ENCODE measurements at regions not wholly inside any gene's neighbourhood (a gene's known extent, or its start where the extent isn't known, plus 50 kb on each side); places are given as distances from the start of the nearest gene placed in this dataset.

DNA sequence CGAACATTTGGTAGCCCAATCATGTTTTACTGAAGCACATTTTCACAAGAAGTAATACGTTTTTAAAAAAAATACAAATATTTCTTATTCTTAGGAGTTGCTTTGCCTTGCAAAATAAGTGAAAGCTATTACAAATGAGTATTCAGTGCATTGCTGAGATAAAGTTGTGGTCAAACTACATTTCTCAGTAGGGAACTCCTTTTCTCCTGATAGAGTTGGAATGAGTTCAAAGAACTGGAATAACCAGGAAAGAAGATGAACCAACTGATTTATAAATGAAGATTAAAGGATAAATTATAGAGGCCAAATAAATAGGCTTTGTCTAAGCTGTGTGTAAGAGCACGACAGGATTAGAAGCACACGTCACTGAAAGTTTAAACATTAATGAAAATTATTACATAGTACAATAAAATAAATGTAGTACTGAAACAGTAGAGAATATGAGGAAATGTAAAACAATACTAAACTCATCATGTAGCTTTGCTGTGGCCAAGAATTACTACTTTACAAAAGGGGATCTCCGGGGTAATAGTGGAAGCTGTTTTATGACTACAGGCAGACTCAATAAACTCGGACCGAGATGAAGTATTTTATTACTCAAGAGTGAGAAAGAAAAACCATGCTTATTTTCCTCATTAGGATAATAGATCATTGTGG, 73.6 kb downstream of the KCNJ2 start:
- Histone ChIP-seq H3K9ac (replicated peaks in 1 of 4; ENCODE audit: extremely low read depth in 1 of 4, low read depth in 3 of 4, low read length in 3 of 4) (no peak overlapping the region), H2BK120ac (replicated peaks; ENCODE audit: low read depth, low read length) (no peak overlapping the region), H2AK5ac (ENCODE audit: low read depth, low read length) (no peak overlapping the region), H3K27ac (ENCODE audit: low read depth, low read length) (no peak overlapping the region), H3K4me1 (replicated peaks in 1 of 4; ENCODE audit: control insufficient read depth in 3 of 4, insufficient read depth in 4 of 4, low read length in 3 of 4) (no peaks in the 10 kb centered on the region), H3K14ac (ENCODE audit: insufficient read length) (no peak overlapping the region), H3K23me2 (ENCODE audit: low read depth, low read length) (no peaks in the 10 kb centered on the region), H2BK20ac (ENCODE audit: low read length) (no peak overlapping the region), H4K5ac (ENCODE audit: insufficient read length, low read depth, low read length) (no peak overlapping the region), H4K20me1 (replicated peaks in 1 of 2; ENCODE audit: control insufficient read depth in 1 of 2, insufficient read depth in 2 of 2, low read length in 2 of 2) (no peaks in the 10 kb centered on the region), H3K4me2 (ENCODE audit: insufficient read depth in 1 of 2, low read depth in 2 of 2, low read length in 2 of 2) (no peak overlapping the region), H2BK15ac (ENCODE audit: low read length) (no peak overlapping the region), H3K18ac (ENCODE audit: extremely low read depth, low read length) (no peak overlapping the region), H3K23ac (ENCODE audit: insufficient read length) (no peak overlapping the region), H3K79me1 (ENCODE audit: low read depth, low read length) (no peaks in the 10 kb centered on the region), H2AFZ (ENCODE audit: low read length) (no peak overlapping the region), H3K4me3 (ENCODE audit: extremely low read depth in 1 of 4, insufficient read depth in 2 of 4, low read depth in 3 of 4, low read length in 4 of 4) (no peak overlapping the region), H3K36me3 (ENCODE audit: control insufficient read depth in 2 of 4, insufficient read depth in 4 of 4, low read length in 3 of 4) (no peaks in the 10 kb centered on the region), H3K4ac (replicated peaks; ENCODE audit: insufficient read length, low read depth, low read length) (no peak overlapping the region), H3K56ac (replicated peaks; ENCODE audit: insufficient read length, low read depth, low read length) (no peak overlapping the region), H2BK5ac (ENCODE audit: low read depth, low read length) (no peak overlapping the region), H3K9me3 (ENCODE audit: insufficient read depth in 2 of 2, low read depth in 1 of 2, low read length in 1 of 2) (no peaks in the 10 kb centered on the region), H3K79me2 (ENCODE audit: control insufficient read depth in 1 of 2, insufficient read depth in 2 of 2, low read length in 2 of 2) (no peaks in the 10 kb centered on the region), H3K27me3 (replicated peaks in 1 of 4; ENCODE audit: control insufficient read depth in 3 of 4, extremely low read depth in 1 of 4, insufficient read depth in 3 of 4, low read length in 3 of 4) (no peaks in the 10 kb centered on the region), H4K8ac (ENCODE audit: extremely low read depth, insufficient read depth, low read length) (no peak overlapping the region), H2BK12ac (ENCODE audit: low read depth, low read length) (no peak overlapping the region), H4K91ac (replicated peaks; ENCODE audit: insufficient read length, low read length) (no peak overlapping the region)
- FAIRE-seq = no peak
- POLR2A ChIA-PET (ENCODE audit: partially characterized antibody) = no interaction called here
- 86% methylated on average over 7 of the region's 7 CpGs; no CpG with 5 or more reads in 1 of the 2 experiments for WGBS, 2 experiments (ENCODE audit: extremely low coverage in 1 of 2, insufficient coverage in 1 of 2, insufficient read length in 1 of 2, insufficient replicate concordance in 2 of 2, low coverage in 1 of 2, low lambda C conversion rate in 2 of 2, missing lambda C conversion rate in 1 of 2)
- DNase-seq (ENCODE audit: low read depth in 1 of 2, low spot score in 2 of 2) = no peak
- TF ChIP-seq POU5F1 (IDR thresholded peaks at IDR 0.05; ENCODE audit: low read depth, low read length) = no peak
- TF ChIP-seq, protein P1, sequence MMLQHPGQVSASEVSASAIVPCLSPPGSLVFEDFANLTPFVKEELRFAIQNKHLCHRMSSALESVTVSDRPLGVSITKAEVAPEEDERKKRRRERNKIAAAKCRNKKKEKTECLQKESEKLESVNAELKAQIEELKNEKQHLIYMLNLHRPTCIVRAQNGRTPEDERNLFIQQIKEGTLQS (IDR thresholded peaks at IDR 0.05; ENCODE audit: insufficient read depth, low read depth, low read length) = no peak
- no peak for TF ChIP-seq CBX8 (IDR thresholded peaks at IDR 0.05; ENCODE audit: borderline replicate concordance, low read depth, low read length)
- TF ChIP-seq, protein P2, sequence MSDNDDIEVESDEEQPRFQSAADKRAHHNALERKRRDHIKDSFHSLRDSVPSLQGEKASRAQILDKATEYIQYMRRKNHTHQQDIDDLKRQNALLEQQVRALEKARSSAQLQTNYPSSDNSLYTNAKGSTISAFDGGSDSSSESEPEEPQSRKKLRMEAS (IDR thresholded peaks at IDR 0.05) = no peak
- no peak for TF ChIP-seq SRF (IDR thresholded peaks at IDR 0.05; ENCODE audit: low read depth, low read length)
- no peak for TF ChIP-seq YY1 (IDR thresholded peaks at IDR 0.05; ENCODE audit: low read depth, low read length)
- no peak for TF ChIP-seq MAFK (IDR thresholded peaks at IDR 0.05; ENCODE audit: low read depth, low read length)
- TF ChIP-seq TBP (IDR thresholded peaks at IDR 0.05; ENCODE audit: low read depth, low read length) = no peak
- TF ChIP-seq RAD21 (IDR thresholded peaks at IDR 0.05 in 1 of 2, conservative IDR thresholded peaks at IDR 0.05 in 1 of 2; ENCODE audit: low read depth in 2 of 2, low read length in 2 of 2) = no peak
- no peak for TF ChIP-seq RNF2 (IDR thresholded peaks at IDR 0.05; ENCODE audit: borderline replicate concordance, low read depth, low read length, missing control alignments, poor library complexity, severe bottlenecking)
- TF ChIP-seq SP4 (IDR thresholded peaks at IDR 0.05; ENCODE audit: low read length) = no peak
- CTCF ChIA-PET (ENCODE audit: partially characterized antibody) = no interaction called here
